ENCODE measurements at regions not wholly inside any gene's neighbourhood (a gene's known extent, or its start where the extent isn't known, plus 50 kb on each side); places are given as distances from the start of the nearest gene placed in this dataset.

- Histone ChIP-seq H3K9me3 (ENCODE audit: low read depth) (no peaks in the 10 kb centered on the region), H3K27ac (no peak overlapping the region), H3K9me2 (replicated peaks; ENCODE audit: insufficient read depth) (no peaks in the 10 kb centered on the region), H3K36me3 (replicated peaks; ENCODE audit: insufficient read depth, low read depth) (no peaks in the 10 kb centered on the region), H3K4me3 (no peak overlapping the region), H2AFZ (no peak overlapping the region), H3K4me1 (ENCODE audit: insufficient read depth) (peaks cover 3% of the 10 kb centered on the region), H3K4me2 (no peak overlapping the region), H3K79me2 (no peaks in the 10 kb centered on the region), H4K20me1 (ENCODE audit: insufficient read depth, poor library complexity, severe bottlenecking) (no peaks in the 10 kb centered on the region), H3K27me3 (no peaks in the 10 kb centered on the region)
- TF ChIP-seq EZH2 (IDR thresholded peaks at IDR 0.05; ENCODE audit: borderline replicate concordance) (no peak), CTCF (IDR thresholded peaks at IDR 0.05; ENCODE audit: poor library complexity) (no peak), EZH2phosphoT487 (IDR thresholded peaks at IDR 0.05; ENCODE audit: low read depth, severe bottlenecking, unreplicated experiment) (no peak)
- WGBS (ENCODE audit: low lambda C conversion rate, missing lambda C conversion rate), result 68% methylated on average over 5 of the region's 5 CpGs
- DNase-seq (ENCODE audit: low spot score), result no peak
Measured at GRCh38 chr2:226435146-226435545, 364.5 kb downstream of the IRS1 start.

GRCh38 chr2:226434702-226435101 lies 364.9 kb downstream of the IRS1 start:
- no peak for TF ChIP-seq CTCF (IDR thresholded peaks at IDR 0.05; ENCODE audit: poor library complexity)
- TF ChIP-seq EZH2 (IDR thresholded peaks at IDR 0.05; ENCODE audit: borderline replicate concordance), result no peak
- TF ChIP-seq EZH2phosphoT487 (IDR thresholded peaks at IDR 0.05; ENCODE audit: low read depth, severe bottlenecking, unreplicated experiment), result no peak
- H3K4me2 ChIP-seq, result no peak overlapping the region
- H3K9me2 ChIP-seq (replicated peaks; ENCODE audit: insufficient read depth), result no peaks in the 10 kb centered on the region
- H2AFZ ChIP-seq, result no peak overlapping the region
- no peaks in the 10 kb centered on the region for H3K27me3 ChIP-seq
- no peaks in the 10 kb centered on the region for H3K36me3 ChIP-seq (replicated peaks; ENCODE audit: insufficient read depth, low read depth)
- no peaks in the 10 kb centered on the region for H3K9me3 ChIP-seq (ENCODE audit: low read depth)
- peaks cover 3% of the 10 kb centered on the region for H3K4me1 ChIP-seq (ENCODE audit: insufficient read depth)
- no peak overlapping the region for H3K4me3 ChIP-seq
- no peaks in the 10 kb centered on the region for H3K79me2 ChIP-seq
- no peaks in the 10 kb centered on the region for H4K20me1 ChIP-seq (ENCODE audit: insufficient read depth, poor library complexity, severe bottlenecking)
- DNase-seq (ENCODE audit: low spot score), result no peak
- WGBS (ENCODE audit: low lambda C conversion rate, missing lambda C conversion rate), result 64% methylated on average over 5 of the region's 5 CpGs
- H3K27ac ChIP-seq, result no peak overlapping the region

GRCh38 chr2:226431288-226431948 lies 368.2 kb downstream of the IRS1 start:
- no peaks in the 10 kb centered on the region for H3K27me3 ChIP-seq
- no peak overlapping the region for H3K4me2 ChIP-seq
- H3K36me3 ChIP-seq (replicated peaks; ENCODE audit: insufficient read depth, low read depth), result no peaks in the 10 kb centered on the region
- no peak for TF ChIP-seq EZH2 (IDR thresholded peaks at IDR 0.05; ENCODE audit: borderline replicate concordance)
- TF ChIP-seq EZH2phosphoT487 (IDR thresholded peaks at IDR 0.05; ENCODE audit: low read depth, severe bottlenecking, unreplicated experiment), result no peak
- no peak for TF ChIP-seq CTCF (IDR thresholded peaks at IDR 0.05; ENCODE audit: poor library complexity)
- no peak overlapping the region for H3K4me3 ChIP-seq
- H3K9me2 ChIP-seq (replicated peaks; ENCODE audit: insufficient read depth), result no peaks in the 10 kb centered on the region
- no peak overlapping the region for H2AFZ ChIP-seq
- H3K4me1 ChIP-seq (ENCODE audit: insufficient read depth), result peaks cover 18% of the 10 kb centered on the region
- H3K9me3 ChIP-seq (ENCODE audit: low read depth), result no peaks in the 10 kb centered on the region
- H3K27ac ChIP-seq, result no peak overlapping the region
- WGBS (ENCODE audit: low lambda C conversion rate, missing lambda C conversion rate), result 68% methylated on average over 2 of the region's 2 CpGs
- H3K79me2 ChIP-seq, result no peaks in the 10 kb centered on the region
- DNase-seq (ENCODE audit: low spot score), result no peak
- H4K20me1 ChIP-seq (ENCODE audit: insufficient read depth, poor library complexity, severe bottlenecking), result no peaks in the 10 kb centered on the region

Measured in hepatocyte (in vitro differentiated cells).